ENCODE measurements at regions not wholly inside any gene's neighbourhood (a gene's known extent, or its start where the extent isn't known, plus 50 kb on each side); places are given as distances from the start of the nearest gene placed in this dataset.

DNA sequence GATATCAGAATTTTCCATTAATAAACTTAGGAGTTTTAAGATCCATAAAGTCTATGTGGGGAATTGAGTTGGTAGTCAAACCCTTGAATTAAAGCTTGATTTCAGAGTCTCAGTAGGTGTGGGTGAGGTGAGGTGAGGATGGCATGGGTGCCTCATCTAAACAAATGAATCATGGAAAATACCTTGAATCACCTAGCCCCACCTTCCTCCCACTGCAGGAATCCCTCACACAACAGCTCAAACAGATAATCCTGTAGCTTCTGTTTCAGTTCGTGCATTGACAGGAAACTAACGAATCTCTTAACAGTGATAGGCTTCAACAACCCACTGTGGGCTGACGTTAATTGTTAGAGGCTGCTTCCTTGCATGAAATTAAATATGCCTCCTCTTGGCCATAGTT, 185.0 kb downstream of the SREK1 start:
- Mint-ChIP-seq H3K9me3 (no peaks in the 10 kb centered on the region), H3K27me3 (no peaks in the 10 kb centered on the region), H3K36me3 (ENCODE audit: low read depth) (no peaks in the 10 kb centered on the region), H3K4me3 (no peak overlapping the region), H3K27ac (no peak overlapping the region), H3K4me1 (ENCODE audit: low read depth) (no peaks in the 10 kb centered on the region)
- Histone ChIP-seq H3K4me1 (ENCODE audit: insufficient read depth, low read length) (no peaks in the 10 kb centered on the region), H3K27me3 (ENCODE audit: control insufficient read depth in 1 of 2, insufficient read depth in 2 of 2, low read length in 2 of 2) (peaks cover 0 to 9% of the 10 kb centered on the region in 2 experiments), H3K4me3 (ENCODE audit: low read length) (no peak overlapping the region), H3K27ac (ENCODE audit: low read depth in 1 of 2, low read length in 2 of 2) (no peak overlapping the region), H3K9me3 (ENCODE audit: control insufficient read depth in 1 of 2, insufficient read depth in 1 of 2, low read length in 2 of 2) (peaks cover 0 to 5% of the 10 kb centered on the region in 2 experiments), H3K36me3 (ENCODE audit: insufficient read depth, low read length) (no peaks in the 10 kb centered on the region)
- ChIA-PET CTCF (no interaction called here), POLR2A (no interaction called here)
- TF ChIP-seq CTCF (IDR thresholded peaks at IDR 0.05): no peak
- no peak for DNase-seq
- intact Hi-C loops (cut with DNase I, micrococcal nuclease): no loop called here
- no peak for ATAC-seq (ENCODE audit: poor library complexity)

GRCh38 chr5:66333192-66333591, 189.1 kb downstream of the SREK1 start:
- POLR2A ChIA-PET: no interaction called here
- Histone ChIP-seq H3K36me3 (ENCODE audit: insufficient read depth, low read length) (no peaks in the 10 kb centered on the region), H3K4me3 (ENCODE audit: low read length) (no peak overlapping the region), H3K4me1 (ENCODE audit: insufficient read depth, low read length) (no peaks in the 10 kb centered on the region), H3K9me3 (ENCODE audit: control insufficient read depth in 1 of 2, insufficient read depth in 1 of 2, low read length in 2 of 2) (peaks cover 0 to 5% of the 10 kb centered on the region in 2 experiments), H3K27ac (ENCODE audit: low read depth in 1 of 2, low read length in 2 of 2) (no peak overlapping the region), H3K27me3 (ENCODE audit: control insufficient read depth in 1 of 2, insufficient read depth in 2 of 2, low read length in 2 of 2) (peaks cover 0 to 6% of the 10 kb centered on the region in 2 experiments)
- Mint-ChIP-seq H3K27me3 (peaks cover 27% of the 10 kb centered on the region), H3K9me3 (no peaks in the 10 kb centered on the region), H3K36me3 (ENCODE audit: low read depth) (no peaks in the 10 kb centered on the region), H3K4me3 (no peak overlapping the region), H3K4me1 (ENCODE audit: low read depth) (no peaks in the 10 kb centered on the region), H3K27ac (no peak overlapping the region)
- ATAC-seq (ENCODE audit: poor library complexity) (no peak), DNase-seq (no peak)
- CTCF ChIA-PET: no interaction called here
- intact Hi-C loops (cut with DNase I, micrococcal nuclease): no loop called here
- TF ChIP-seq CTCF (IDR thresholded peaks at IDR 0.05): no peak

DNA sequence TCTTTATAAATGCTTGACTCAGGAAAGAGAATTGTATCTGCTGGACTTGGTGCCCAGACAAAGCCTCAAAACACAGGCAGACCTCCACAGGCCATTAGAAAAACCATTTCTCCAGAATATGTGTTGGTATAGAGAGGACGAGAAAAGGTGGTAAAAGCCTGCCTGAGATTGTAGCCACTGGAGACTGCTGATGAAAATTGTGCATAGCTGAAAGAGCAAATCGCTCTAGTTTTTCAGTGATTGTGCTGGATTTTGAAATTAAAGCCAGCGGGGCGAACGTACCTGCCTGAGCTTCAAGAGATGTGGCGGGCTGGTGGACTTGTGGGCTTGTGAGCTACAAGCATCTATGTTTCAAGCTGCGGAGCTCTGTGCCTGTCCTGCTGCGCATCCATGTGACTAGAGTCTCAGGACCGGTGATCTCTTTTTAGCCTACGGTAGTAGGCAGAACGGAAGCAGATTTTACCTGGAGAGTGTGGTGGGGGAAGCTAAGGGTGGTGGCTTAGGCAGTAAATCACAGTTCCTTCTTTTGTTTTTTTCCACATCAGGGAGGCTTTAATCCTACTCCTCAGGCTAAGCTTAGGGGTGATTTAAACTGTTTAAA, 193.6 kb downstream of the SREK1 start:
- H3K27me3 ChIP-seq (ENCODE audit: control insufficient read depth in 1 of 2, insufficient read depth in 2 of 2, low read length in 2 of 2): peaks cover 0 to 6% of the 10 kb centered on the region in 2 experiments
- intact Hi-C loops (cut with DNase I, micrococcal nuclease): no loop called here
- H3K27ac ChIP-seq (ENCODE audit: low read depth in 1 of 2, low read length in 2 of 2): no peak overlapping the region
- no peak overlapping the region for H3K4me3 Mint-ChIP-seq
- ChIA-PET CTCF (no interaction called here), POLR2A (interaction anchor here (1.1 kb wide), 1 partner anchor 8 kb away, joined by 3 read pairs; no protein-coding TSS in a partner anchor)
- no peaks in the 10 kb centered on the region for H3K36me3 ChIP-seq (ENCODE audit: insufficient read depth, low read length)
- no peaks in the 10 kb centered on the region for H3K4me1 Mint-ChIP-seq (ENCODE audit: low read depth)
- H3K27ac Mint-ChIP-seq: no peak overlapping the region
- H3K9me3 Mint-ChIP-seq: no peaks in the 10 kb centered on the region
- H3K27me3 Mint-ChIP-seq: peaks cover 27% of the 10 kb centered on the region
- no peaks in the 10 kb centered on the region for H3K9me3 ChIP-seq (ENCODE audit: control insufficient read depth in 1 of 2, insufficient read depth in 1 of 2, low read length in 2 of 2)
- ATAC-seq (ENCODE audit: poor library complexity): no peak
- H3K36me3 Mint-ChIP-seq (ENCODE audit: low read depth): no peaks in the 10 kb centered on the region
- no peak for TF ChIP-seq CTCF (IDR thresholded peaks at IDR 0.05)
- DNase-seq: no peak
- H3K4me3 ChIP-seq (ENCODE audit: low read length): no peak overlapping the region
- no peaks in the 10 kb centered on the region for H3K4me1 ChIP-seq (ENCODE audit: insufficient read depth, low read length)
